Tibial artery (tissue), 4 donors: ENCODE measurements at regions not wholly inside any gene's neighbourhood (a gene's known extent, or its start where the extent isn't known, plus 50 kb on each side); places are given as distances from the start of the nearest gene placed in this dataset.

Experiments
- DNase-seq, 2 donors: peaks; one replicate each; pipeline ENCODE4 v3.0.0-alpha.2; 2019
- H3K27ac ChIP-seq, 2 donors: fragments of 200-600 bp; sonication (generic) in 1 of 2; 1 replicate in 1 of 2; 2 replicates in 1 of 2; pipeline ENCODE4 v1.5.1; 2018 to 2019; ENCODE audit warnings: mild to moderate bottlenecking in 1 of 2
- H3K27me3 ChIP-seq, 2 donors: fragments of 200-600 bp; sonication (generic) in 1 of 2; one replicate each; pipeline versions ENCODE4 v1.5.1 to v1.6.0; 2016 to 2019
- H3K36me3 ChIP-seq, 3 donors: fragments of 200-600 bp; sonication (generic) in 2 of 3; one replicate each; pipeline ENCODE4 v1.5.1; 2016 to 2019; ENCODE audit warnings: mild to moderate bottlenecking in 2 of 3
- H3K4me1 ChIP-seq, 4 donors: fragments of 200-600 bp; sonication (generic) in 2 of 4; 1 replicate in 3 of 4; 2 replicates in 1 of 4; pipeline ENCODE4 v1.5.1; 2016 to 2019
- H3K4me3 ChIP-seq, 2 donors: fragments of 200-600 bp; sonication (generic) in 1 of 2; 1 replicate in 1 of 2; 2 replicates in 1 of 2; pipeline ENCODE4 v1.5.1; 2018 to 2019; ENCODE audit warnings: mild to moderate bottlenecking in 2 of 2
- H3K9me3 ChIP-seq, 3 donors: fragments of 200-600 bp; sonication (generic) in 1 of 3; one replicate each; pipeline ENCODE4 v1.5.1; 2016 to 2019
- intact Hi-C: fragments of 100-400 bp; cut with DNase I; formaldehyde crosslinking; loops from one replicate; pipeline ENCODE4 v1.15.0; 2023; ENCODE audit warnings: low total_unique reads
- TF ChIP-seq, protein P1 (sequence below), 2 experiments: fragments of 200-600 bp in 1 of 2; fragments of 450-650 bp in 1 of 2; IDR thresholded peaks; one replicate each; pipeline ENCODE4 v1.5.1; 2017 to 2019; ENCODE audit warnings: antibody characterized with exemption in 2 of 2, mild to moderate bottlenecking in 1 of 2, moderate library complexity in 1 of 2

DNA sequence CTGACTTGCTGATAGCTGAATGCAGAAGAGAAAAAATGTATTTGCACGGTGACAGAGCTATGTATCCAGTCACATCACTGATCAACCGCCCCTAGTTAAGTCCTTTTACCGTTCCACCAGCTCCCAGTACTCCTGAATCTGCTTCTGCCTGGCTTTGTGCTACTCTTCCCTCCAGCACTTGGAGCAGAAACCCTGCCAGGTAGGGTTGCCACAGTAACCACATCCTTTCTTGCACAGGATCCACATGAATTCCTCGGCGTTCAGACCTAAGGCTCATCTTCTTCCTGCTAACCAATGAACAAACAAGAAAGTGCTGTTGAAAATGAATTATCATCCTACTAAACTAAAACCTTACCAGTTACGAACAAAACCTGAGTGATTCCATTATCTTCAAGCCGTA is 52.0 kb upstream of the KCTD7 start:
- DNase-seq, result no peak

More for the DNA sequence above, 52.0 kb upstream of the KCTD7 start:
- H3K4me1 ChIP-seq, result peaks cover 0 to 23% (median 3%) of the 10 kb centered on the region in 4 donors
- no peaks in the 10 kb centered on the region for H3K27me3 ChIP-seq
- H3K27ac ChIP-seq, result no peak overlapping the region
- TF ChIP-seq, protein P1, sequence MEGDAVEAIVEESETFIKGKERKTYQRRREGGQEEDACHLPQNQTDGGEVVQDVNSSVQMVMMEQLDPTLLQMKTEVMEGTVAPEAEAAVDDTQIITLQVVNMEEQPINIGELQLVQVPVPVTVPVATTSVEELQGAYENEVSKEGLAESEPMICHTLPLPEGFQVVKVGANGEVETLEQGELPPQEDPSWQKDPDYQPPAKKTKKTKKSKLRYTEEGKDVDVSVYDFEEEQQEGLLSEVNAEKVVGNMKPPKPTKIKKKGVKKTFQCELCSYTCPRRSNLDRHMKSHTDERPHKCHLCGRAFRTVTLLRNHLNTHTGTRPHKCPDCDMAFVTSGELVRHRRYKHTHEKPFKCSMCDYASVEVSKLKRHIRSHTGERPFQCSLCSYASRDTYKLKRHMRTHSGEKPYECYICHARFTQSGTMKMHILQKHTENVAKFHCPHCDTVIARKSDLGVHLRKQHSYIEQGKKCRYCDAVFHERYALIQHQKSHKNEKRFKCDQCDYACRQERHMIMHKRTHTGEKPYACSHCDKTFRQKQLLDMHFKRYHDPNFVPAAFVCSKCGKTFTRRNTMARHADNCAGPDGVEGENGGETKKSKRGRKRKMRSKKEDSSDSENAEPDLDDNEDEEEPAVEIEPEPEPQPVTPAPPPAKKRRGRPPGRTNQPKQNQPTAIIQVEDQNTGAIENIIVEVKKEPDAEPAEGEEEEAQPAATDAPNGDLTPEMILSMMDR (IDR thresholded peaks at IDR 0.05), result no peak
- peaks cover 12 to 34% (median 18%) of the 10 kb centered on the region in 3 donors for H3K36me3 ChIP-seq
- intact Hi-C loops, result no loop called here
- no peaks in the 10 kb centered on the region for H3K9me3 ChIP-seq
- H3K4me3 ChIP-seq, result no peak overlapping the region
